NCI-H146 (cell line): ENCODE measurements at regions not wholly inside any gene's neighbourhood (a gene's known extent, or its start where the extent isn't known, plus 50 kb on each side); places are given as distances from the start of the nearest gene placed in this dataset.
"Not testable (repeated sequence)": the region's sequence is repeated elsewhere in the genome, so short reads cannot be mapped to it uniquely, and the experiment has no call there.

ENCODE experiments used
- DNase-seq: peaks from one replicate; lab custom pipeline; 2025; lab: John Stamatoyannopoulos, UW

DNA sequence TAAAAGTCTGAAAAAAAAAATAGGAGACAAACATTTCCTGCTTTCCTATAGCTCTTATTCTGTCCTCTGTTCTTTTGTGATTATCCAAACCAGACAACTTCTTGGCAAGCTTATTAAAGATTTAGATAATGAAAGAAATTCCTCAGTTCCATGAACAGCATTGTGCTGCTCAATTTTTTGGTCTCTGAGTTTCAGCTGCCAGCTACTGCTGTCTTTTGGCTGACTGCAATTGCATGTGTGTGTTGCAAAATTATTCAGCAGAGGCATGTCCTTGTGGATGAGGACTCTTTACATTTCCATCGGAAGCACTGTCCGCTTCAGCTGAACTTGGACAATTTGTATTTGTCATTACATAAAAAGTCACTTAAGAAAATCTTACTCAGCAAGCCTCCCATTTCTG is 397.3 kb upstream of the RASGRP1 start:
- no peak for DNase-seq

- DNase-seq: no peak
These were observed 408.2 kb upstream of the RASGRP1 start for GRCh38 chr15:38972831-38973230.

DNA sequence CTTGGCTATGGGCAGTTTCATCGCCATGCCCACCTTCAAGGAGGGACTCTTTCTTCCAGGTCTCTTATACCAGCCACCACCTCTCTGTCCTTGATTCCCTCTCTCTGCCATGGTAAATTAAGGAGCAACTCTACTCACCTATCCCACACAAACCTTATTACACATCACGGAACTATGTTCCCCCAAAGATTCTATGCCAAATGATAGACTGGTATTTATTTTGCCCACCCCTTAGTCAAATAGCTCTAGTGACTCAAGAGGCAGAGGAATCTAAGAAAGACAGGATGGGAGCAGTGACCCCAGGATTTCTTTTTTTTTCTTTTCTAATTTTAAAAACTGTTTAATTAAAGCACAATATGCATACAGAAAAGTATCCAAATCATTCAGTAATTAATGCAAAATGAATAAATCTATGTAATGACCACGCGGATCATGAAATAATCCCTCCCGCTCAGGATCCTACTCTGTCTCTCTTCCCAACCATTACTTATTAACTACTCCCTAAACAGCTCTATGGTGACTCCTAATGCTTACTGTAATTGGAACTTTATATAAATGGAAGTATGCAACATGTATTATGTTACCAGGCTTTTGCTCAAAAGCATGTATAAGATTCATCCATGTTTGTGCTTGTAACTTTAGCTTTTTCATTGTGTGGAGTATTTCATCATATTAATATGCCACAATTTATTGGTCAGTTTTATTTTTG is 410.8 kb upstream of the RASGRP1 start:
- no peak for DNase-seq

DNA sequence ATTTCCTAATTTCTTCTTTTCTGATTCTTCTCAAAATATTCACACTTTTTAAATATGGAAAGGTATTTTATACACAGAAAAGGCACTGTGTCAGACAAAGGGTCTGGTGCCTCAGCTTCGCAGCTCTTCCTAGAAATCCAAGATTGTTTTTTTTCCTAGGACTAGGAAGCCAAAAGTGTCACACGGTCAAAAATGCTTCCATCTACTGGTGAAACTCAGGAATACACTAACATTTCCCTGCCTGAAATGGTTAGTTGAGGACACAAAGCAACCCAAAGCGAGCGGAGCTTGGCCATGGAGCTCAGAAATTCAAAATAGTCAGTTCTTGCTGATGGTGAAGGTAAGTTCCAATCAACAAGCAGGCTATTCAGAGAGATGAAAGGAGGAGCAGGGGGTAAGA is 426.5 kb upstream of the RASGRP1 start:
- DNase-seq: no peak

GRCh38 chr15:38991701-38992100 is 427.1 kb upstream of the RASGRP1 start:
- DNase-seq: no peak

GRCh38 chr15:38992506-38992905 is 427.9 kb upstream of the RASGRP1 start:
- no peak for DNase-seq

GRCh38 chr15:38992930-38993329 is 428.3 kb upstream of the RASGRP1 start:
- DNase-seq: no peak

GRCh38 chr15:38994310-38994709 is 429.7 kb upstream of the RASGRP1 start:
- DNase-seq: no peak

DNA sequence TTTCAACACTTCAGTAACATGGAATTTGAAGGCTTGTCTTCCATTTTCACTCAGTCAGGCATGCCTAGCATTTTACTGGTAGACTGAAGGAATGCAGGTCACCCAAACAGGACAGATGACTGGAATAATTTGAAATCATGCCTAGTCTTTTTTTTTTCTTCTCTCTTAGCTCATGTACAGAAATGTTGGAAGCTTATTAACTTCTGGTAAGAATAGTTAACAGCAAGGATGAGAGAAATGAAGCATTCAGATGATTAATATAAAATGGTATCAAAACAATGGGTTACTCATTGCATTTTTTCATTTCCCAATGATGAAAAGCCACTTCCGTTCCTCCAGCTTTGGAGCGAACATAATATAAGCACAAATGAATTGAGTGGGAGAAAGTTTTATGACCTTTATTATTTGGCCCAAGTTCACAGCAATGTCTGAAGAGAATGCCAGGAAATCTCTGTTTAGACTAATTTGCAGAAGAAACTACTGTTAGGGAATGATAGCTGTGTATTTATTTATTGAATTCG is 431.6 kb upstream of the RASGRP1 start:
- DNase-seq: no peak

DNA sequence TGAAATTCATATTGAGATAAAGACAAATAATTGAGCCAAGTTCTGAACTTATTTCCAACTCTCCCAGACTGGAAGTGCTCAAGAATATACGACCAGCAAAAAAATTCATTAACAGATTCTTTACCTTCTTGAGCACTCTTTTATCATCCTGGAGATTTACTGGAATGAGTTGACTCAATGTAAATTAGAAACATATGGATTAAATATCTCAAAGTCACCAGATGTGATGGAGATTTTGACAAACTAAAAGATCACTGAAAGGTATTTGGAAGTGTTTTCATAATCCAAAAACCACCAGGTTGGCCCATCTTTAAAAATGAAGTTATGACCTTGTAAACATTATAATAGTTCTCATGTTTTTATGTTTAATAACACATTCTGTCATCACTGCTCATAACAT is 433.2 kb upstream of the RASGRP1 start:
- DNase-seq: no peak

GRCh38 chr15:39000008-39000734 is 435.6 kb upstream of the RASGRP1 start:
- no peak for DNase-seq

DNA sequence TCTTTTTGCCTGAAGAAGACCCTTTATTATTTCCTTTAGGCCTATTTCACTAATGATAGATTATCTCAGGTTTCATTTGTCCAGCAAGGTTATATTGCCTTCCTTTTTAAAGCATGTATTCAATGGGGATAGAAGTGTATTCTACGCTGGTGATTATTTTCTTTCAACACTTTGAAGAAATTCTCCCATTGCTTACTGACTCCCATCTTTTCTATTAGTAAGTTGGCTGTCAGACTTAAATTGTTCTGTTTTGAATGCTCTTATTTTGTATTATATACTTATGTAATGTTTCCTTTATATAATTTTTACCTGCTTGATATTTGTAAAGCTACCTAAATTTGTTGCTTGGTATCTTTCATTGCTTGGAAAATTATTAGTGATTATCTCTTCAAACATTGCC is 445.1 kb upstream of the RASGRP1 start:
- DNase-seq: no peak

GRCh38 chr15:39011066-39011465 is 446.5 kb upstream of the RASGRP1 start:
- not testable (repeated sequence) for DNase-seq

- no peak for DNase-seq
These were observed 448.6 kb upstream of the RASGRP1 start for GRCh38 chr15:39013262-39013661.

DNA sequence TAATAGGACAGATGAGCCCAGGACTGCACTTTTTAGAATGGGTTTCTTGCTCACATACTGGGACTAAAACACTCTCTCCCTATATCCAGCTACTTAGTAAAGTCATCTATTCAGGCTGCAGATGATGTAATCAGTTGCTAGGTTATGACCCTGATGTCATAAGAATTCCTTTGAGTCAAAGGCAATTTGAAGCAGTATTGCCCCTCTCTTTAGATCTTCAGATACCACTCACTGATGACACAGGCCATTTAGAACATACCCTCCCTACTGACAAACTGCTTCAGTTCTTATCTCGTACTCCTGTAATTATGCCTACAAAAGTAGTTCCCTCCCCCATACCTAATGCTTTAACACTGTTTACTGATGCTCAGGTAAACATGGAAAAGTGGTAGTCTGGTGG is 450.1 kb upstream of the RASGRP1 start:
- no peak for DNase-seq

- no peak for DNase-seq
These were observed 452.1 kb upstream of the RASGRP1 start for GRCh38 chr15:39016706-39017105.

DNA sequence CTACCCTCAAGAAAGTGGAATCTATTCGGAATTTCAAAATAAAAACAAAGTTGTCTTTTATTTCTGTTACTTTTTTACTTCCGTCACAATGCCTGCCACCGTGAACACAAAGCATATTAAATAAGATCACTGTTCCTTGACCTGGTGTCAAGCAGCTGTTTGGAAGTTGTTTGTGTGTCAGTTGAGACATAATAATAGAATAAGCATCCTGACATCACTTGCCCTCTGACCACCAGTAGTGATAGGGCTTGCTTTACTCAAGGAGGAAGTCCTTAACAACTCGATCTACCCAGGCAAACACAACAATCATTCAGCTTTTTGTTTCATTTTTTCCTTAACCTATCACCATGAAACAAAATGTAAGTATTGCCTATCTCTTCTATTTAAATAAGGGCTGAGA is 454.4 kb upstream of the RASGRP1 start:
- no peak for DNase-seq

DNA sequence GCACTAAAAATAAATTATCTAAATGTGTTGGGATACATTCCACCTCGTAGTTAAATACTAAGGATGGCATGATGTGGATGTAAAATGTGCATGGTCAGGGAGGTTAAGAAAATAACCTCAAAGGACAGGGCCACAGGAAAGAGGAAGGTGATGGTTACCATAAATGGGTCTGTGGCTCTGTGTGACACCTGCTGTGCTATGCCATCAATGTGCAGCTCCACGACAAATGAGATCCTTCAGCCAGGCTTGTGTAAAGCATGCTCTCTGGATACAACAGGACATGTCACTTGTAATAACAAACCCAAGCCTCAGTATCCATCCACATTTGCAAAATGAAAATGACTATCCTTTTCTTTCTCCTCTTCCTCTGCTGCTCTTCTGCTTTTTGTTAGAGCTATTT is 456.7 kb upstream of the RASGRP1 start:
- no peak for DNase-seq

- no peak for DNase-seq
These were observed 458.1 kb upstream of the RASGRP1 start for GRCh38 chr15:39022532-39023305.

GRCh38 chr15:39025321-39025720 is 460.7 kb upstream of the RASGRP1 start:
- DNase-seq: no peak

- no peak for DNase-seq
These were observed 461.3 kb upstream of the RASGRP1 start for GRCh38 chr15:39025881-39026280.

- no peak for DNase-seq
These were observed 463.5 kb upstream of the RASGRP1 start for GRCh38 chr15:39028069-39028468.

DNA sequence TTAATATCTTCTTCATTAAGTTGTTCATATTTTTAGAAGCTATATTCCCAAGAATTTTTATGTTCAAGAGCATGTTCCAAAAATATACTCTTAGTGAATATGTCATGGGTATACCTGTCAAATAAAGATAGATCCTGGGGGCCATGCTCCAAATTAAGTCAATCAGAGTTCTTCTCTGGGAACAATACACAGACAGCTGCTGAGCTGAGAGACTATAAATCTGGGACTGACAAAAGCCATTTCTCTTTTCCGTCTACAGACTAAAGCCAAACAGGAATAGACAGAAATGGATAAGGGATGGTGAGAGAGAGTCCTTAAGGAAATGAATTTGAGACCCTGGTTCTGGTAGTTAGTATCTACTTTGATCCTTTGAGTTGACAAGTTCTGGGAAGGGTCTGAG is 465.1 kb upstream of the RASGRP1 start:
- DNase-seq: no peak
